ENCODE measurements at regions not wholly inside any gene's neighbourhood (a gene's known extent, or its start where the extent isn't known, plus 50 kb on each side); places are given as distances from the start of the nearest gene placed in this dataset.
A peak's percentile ranks its signal among the peaks of the same experiment; 100 is the strongest.

- no peaks in the 10 kb centered on the region for H3K27me3 ChIP-seq (ENCODE audit: control insufficient read depth, insufficient read depth, low read length)
- H2AFZ ChIP-seq: no peak overlapping the region
- no peaks in the 10 kb centered on the region for H3K36me3 ChIP-seq (ENCODE audit: control insufficient read depth, insufficient read depth, low read length)
- H3K79me2 ChIP-seq: no peaks in the 10 kb centered on the region
- TF ChIP-seq, protein P1, sequence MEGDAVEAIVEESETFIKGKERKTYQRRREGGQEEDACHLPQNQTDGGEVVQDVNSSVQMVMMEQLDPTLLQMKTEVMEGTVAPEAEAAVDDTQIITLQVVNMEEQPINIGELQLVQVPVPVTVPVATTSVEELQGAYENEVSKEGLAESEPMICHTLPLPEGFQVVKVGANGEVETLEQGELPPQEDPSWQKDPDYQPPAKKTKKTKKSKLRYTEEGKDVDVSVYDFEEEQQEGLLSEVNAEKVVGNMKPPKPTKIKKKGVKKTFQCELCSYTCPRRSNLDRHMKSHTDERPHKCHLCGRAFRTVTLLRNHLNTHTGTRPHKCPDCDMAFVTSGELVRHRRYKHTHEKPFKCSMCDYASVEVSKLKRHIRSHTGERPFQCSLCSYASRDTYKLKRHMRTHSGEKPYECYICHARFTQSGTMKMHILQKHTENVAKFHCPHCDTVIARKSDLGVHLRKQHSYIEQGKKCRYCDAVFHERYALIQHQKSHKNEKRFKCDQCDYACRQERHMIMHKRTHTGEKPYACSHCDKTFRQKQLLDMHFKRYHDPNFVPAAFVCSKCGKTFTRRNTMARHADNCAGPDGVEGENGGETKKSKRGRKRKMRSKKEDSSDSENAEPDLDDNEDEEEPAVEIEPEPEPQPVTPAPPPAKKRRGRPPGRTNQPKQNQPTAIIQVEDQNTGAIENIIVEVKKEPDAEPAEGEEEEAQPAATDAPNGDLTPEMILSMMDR (IDR thresholded peaks at IDR 0.05): no peak
- no peak overlapping the region for H3K4me2 ChIP-seq (ENCODE audit: low read length)
- H3K4me1 ChIP-seq: no peaks in the 10 kb centered on the region
- no peak overlapping the region for H3K4me3 ChIP-seq (ENCODE audit: low read depth, low read length)
- H3K27ac ChIP-seq: no peak overlapping the region
- no peak overlapping the region for H3K9ac ChIP-seq
- H3K9me3 ChIP-seq (ENCODE audit: control insufficient read depth, low read length): no peaks in the 10 kb centered on the region
Observed at GRCh38 chr6:133067960-133068359, 173.2 kb upstream of the EYA4 start.

DNA sequence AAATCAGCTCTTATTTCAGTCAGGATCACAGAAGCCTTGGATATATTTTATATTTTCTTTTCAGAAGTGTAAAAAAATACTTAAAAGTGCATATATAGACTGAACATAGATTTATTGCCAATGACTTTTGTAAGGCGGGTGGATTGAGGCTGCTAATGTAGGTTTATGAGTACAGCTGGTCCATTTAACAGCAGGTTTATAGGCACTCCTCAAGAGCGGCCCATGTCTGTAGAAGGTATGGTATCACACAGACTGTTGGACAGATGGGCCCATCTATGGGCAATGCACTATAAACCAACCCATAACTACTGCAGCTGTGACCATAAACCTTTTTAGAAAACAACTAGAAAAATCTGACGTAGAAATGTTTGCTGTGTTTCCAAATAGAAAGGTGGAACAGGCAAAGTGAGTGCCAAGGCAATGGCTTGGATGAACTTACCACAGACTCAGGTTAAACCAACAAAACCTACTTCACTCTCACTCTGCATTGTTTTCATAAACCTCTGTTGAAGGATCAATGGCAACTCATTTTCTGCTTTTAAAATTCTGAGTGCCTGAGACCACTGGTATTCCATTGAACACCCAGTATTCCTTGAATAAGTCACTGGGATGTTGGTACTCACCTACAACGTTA, 170.6 kb upstream of the EYA4 start:
- no peak overlapping the region for H3K4me2 ChIP-seq (ENCODE audit: low read length)
- no peak overlapping the region for H2AFZ ChIP-seq
- H3K36me3 ChIP-seq (ENCODE audit: control insufficient read depth, insufficient read depth, low read length): no peaks in the 10 kb centered on the region
- H3K4me1 ChIP-seq: no peaks in the 10 kb centered on the region
- no peak overlapping the region for H3K27ac ChIP-seq
- no peaks in the 10 kb centered on the region for H3K79me2 ChIP-seq
- H3K9me3 ChIP-seq (ENCODE audit: control insufficient read depth, low read length): no peaks in the 10 kb centered on the region
- no peaks in the 10 kb centered on the region for H3K27me3 ChIP-seq (ENCODE audit: control insufficient read depth, insufficient read depth, low read length)
- TF ChIP-seq, protein P1 (IDR thresholded peaks at IDR 0.05): no peak
- H3K9ac ChIP-seq: no peak overlapping the region
- no peak overlapping the region for H3K4me3 ChIP-seq (ENCODE audit: low read depth, low read length)

DNA sequence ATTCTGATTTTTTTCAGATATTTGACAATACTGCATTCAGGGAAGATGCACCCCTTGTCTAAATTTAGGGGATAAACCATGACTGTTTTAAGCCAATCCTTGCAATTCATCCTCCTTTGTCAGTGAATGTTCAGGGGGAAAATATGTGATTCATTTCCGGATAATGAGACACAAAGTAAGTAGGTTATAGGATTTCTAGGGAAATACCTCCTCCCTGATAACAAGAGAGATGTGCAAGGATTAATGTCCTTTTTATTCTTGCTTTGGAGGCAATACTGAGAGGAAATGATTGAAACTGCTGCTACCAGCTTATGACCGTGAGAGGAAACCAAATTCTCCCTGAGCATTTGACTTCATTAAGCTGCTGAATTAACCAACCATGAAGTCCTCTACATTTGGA, 161.3 kb upstream of the EYA4 start:
- Histone ChIP-seq H3K9me3 (ENCODE audit: control insufficient read depth, low read length) (no peaks in the 10 kb centered on the region), H3K79me2 (no peaks in the 10 kb centered on the region), H3K36me3 (ENCODE audit: control insufficient read depth, insufficient read depth, low read length) (no peaks in the 10 kb centered on the region), H3K9ac (no peak overlapping the region), H3K27ac (no peak overlapping the region), H3K4me1 (no peaks in the 10 kb centered on the region), H2AFZ (no peak overlapping the region), H3K27me3 (ENCODE audit: control insufficient read depth, insufficient read depth, low read length) (no peaks in the 10 kb centered on the region), H3K4me3 (ENCODE audit: low read depth, low read length) (no peak overlapping the region), H3K4me2 (ENCODE audit: low read length) (no peak overlapping the region)
- TF ChIP-seq, protein P1 (IDR thresholded peaks at IDR 0.05): no peak

DNA sequence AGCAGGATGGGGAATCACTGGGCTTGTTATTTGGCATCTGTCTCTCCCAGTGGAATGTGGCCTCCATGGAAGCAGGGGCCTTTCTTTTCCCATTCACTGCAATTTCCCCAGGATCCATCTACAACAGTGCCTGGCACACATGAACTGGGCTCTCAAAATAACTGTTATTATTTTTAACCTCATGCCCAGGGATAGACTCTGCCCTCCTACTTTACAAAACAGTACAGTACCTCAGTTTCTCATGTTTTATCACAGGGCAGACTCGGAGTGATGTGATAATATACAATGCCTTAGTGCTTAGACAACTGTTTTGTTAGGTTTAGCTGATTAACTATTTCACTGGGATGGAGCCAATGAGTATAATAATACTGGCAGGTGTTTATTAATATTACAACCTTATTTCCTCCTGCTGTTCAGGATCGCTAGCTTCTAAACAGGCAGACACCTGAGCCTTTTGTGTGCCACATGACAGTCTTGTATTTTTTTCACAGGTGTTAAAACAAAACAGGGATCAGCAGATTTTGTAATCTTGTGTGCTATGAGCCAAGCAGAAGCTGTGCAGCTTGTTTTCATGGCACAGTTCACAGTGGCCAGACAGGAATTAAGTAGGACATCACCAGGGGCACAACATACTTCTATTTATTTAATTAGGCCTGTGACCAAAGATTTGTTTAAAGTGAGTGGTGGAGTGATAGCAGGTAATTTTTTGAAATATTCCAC, 157.7 kb upstream of the EYA4 start:
- TF ChIP-seq, protein P1 (IDR thresholded peaks at IDR 0.05): no peak
- H3K9me3 ChIP-seq (ENCODE audit: control insufficient read depth, low read length): no peaks in the 10 kb centered on the region
- H3K36me3 ChIP-seq (ENCODE audit: control insufficient read depth, insufficient read depth, low read length): no peaks in the 10 kb centered on the region
- H3K4me2 ChIP-seq (ENCODE audit: low read length): peak overlapping the region; percentile 27
- no peaks in the 10 kb centered on the region for H3K79me2 ChIP-seq
- H3K4me1 ChIP-seq: no peaks in the 10 kb centered on the region
- no peak overlapping the region for H2AFZ ChIP-seq
- H3K27me3 ChIP-seq (ENCODE audit: control insufficient read depth, insufficient read depth, low read length): no peaks in the 10 kb centered on the region
- H3K4me3 ChIP-seq (ENCODE audit: low read depth, low read length): no peak overlapping the region
- H3K27ac ChIP-seq: no peak overlapping the region
- no peak overlapping the region for H3K9ac ChIP-seq

DNA sequence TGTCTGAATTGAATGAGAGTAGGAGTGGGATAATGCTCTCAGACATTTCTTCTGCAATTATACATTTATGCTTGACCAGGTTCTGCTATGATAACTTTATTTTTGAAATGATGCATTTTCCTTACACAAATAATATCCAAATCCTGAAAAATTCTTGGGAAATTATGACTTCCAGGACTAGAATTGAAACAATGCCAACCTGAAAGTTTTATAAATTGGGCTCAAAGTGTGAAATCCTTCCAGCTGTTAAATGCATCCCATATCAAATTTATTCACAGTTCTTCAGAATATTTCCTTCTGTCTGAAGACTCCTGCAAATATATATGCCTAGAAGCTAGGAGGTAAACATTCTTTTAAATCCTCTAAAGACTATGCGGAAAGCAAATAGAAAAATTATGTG, 155.7 kb upstream of the EYA4 start:
- Histone ChIP-seq H3K27me3 (ENCODE audit: control insufficient read depth, insufficient read depth, low read length) (no peaks in the 10 kb centered on the region), H3K27ac (no peak overlapping the region), H3K36me3 (ENCODE audit: control insufficient read depth, insufficient read depth, low read length) (no peaks in the 10 kb centered on the region), H3K4me3 (ENCODE audit: low read depth, low read length) (no peak overlapping the region), H3K79me2 (no peaks in the 10 kb centered on the region), H2AFZ (no peak overlapping the region), H3K4me1 (no peaks in the 10 kb centered on the region), H3K9me3 (ENCODE audit: control insufficient read depth, low read length) (no peaks in the 10 kb centered on the region), H3K9ac (no peak overlapping the region), H3K4me2 (ENCODE audit: low read length) (no peak overlapping the region)
- TF ChIP-seq, protein P1 (IDR thresholded peaks at IDR 0.05): no peak

Data from parathyroid adenoma (tissue), 2 donors.